SK-N-SH (cell line): ENCODE measurements at regions not wholly inside any gene's neighbourhood (a gene's known extent, or its start where the extent isn't known, plus 50 kb on each side); places are given as distances from the start of the nearest gene placed in this dataset.

Experiments
- CTCF ChIA-PET: fragments of 300-600, 350-600 bp; formaldehyde crosslinking; extraction: SDS; loops from one replicate; lab custom pipeline; 2021; lab: Yijun Ruan, JAX
- POLR2A ChIA-PET: fragments of 350-600 bp; sonication (Branson Sonifier 250); formaldehyde crosslinking; extraction: SDS; loops from one replicate; lab custom pipeline; 2020; ENCODE audit warnings: antibody characterized with exemption, inconsistent platforms; lab: Yijun Ruan, JAX
- DNase-seq: peaks from one replicate; pipeline ENCODE4 v3.0.0; 2012
- H2AFZ ChIP-seq: fragments of 200-600 bp; sonication (generic); 2 replicates; pipeline ENCODE4 v1.8.1; 2016; ENCODE audit warnings: antibody characterized with exemption, mild to moderate bottlenecking, low read depth
- H3F3A ChIP-seq: fragments of 200-600 bp; sonication (generic); replicated peaks from 2 replicates; pipeline ENCODE3; 2016; ENCODE audit warnings: antibody characterized with exemption, mild to moderate bottlenecking; ENCODE audit not compliant: insufficient read depth
- H3K27ac ChIP-seq, 2 experiments: fragments of 200-500 bp in 1 of 2; fragments of 200-600 bp in 1 of 2; sonication (Bioruptor generic) in 1 of 2; sonication (generic), shearing (Covaris generic) in 1 of 2; 2 replicates each; pipeline versions ENCODE4 v1.5.1 to v1.6.1; 2014 to 2016; ENCODE audit warnings: low read depth in 2 of 2, inconsistent platforms in 1 of 2, low read length in 1 of 2, mild to moderate bottlenecking in 1 of 2, mixed read lengths in 1 of 2
- H3K27me3 ChIP-seq: fragments of 200-600 bp; sonication (generic), shearing (Covaris generic); 2 replicates; pipeline ENCODE4 v1.6.1; 2016; ENCODE audit warnings: mixed run types; ENCODE audit not compliant: insufficient read depth
- H3K36me3 ChIP-seq, 2 experiments: fragments of 200-500 bp in 1 of 2; fragments of 200-600 bp in 1 of 2; sonication (Bioruptor generic) in 1 of 2; sonication (generic) in 1 of 2; replicated peaks in 1 of 2; 2 replicates each; pipeline versions ENCODE3 to v1.5.1; 2014 to 2016; ENCODE audit warnings: low read length in 1 of 2, mild to moderate bottlenecking in 1 of 2; ENCODE audit not compliant: insufficient read depth in 2 of 2, control insufficient read depth in 1 of 2
- H3K4me1 ChIP-seq, 2 experiments: fragments of 200-500 bp in 1 of 2; fragments of 200-600 bp in 1 of 2; sonication (Bioruptor generic) in 1 of 2; sonication (generic), shearing (Covaris generic) in 1 of 2; 2 replicates each; pipeline versions ENCODE4 v1.5.1 to v1.6.1; 2014 to 2016; ENCODE audit warnings: low read depth in 1 of 2, low read length in 1 of 2, mixed run types in 1 of 2; ENCODE audit not compliant: insufficient read depth in 2 of 2, control insufficient read depth in 1 of 2
- H3K4me2 ChIP-seq: fragments of 200-600 bp; sonication (generic), shearing (Covaris generic); 2 replicates; pipeline ENCODE4 v1.6.1; 2017; ENCODE audit warnings: mixed run types
- H3K4me3 ChIP-seq, 2 experiments: fragments of 200-500 bp in 1 of 2; fragments of 200-600 bp in 1 of 2; sonication (Bioruptor generic) in 1 of 2; sonication (generic), shearing (Covaris generic) in 1 of 2; 2 replicates each; pipeline versions ENCODE4 v1.5.1 to v1.8.1; 2014 to 2016; ENCODE audit warnings: low read depth in 2 of 2, inconsistent platforms in 1 of 2, low read length in 1 of 2, mild to moderate bottlenecking in 1 of 2, mixed read lengths in 1 of 2, moderate library complexity in 1 of 2
- H3K79me2 ChIP-seq: fragments of 200-600 bp; sonication (generic); 2 replicates; pipeline ENCODE4 v1.8.1; 2017; ENCODE audit warnings: mild to moderate bottlenecking; ENCODE audit not compliant: insufficient read depth
- H3K9ac ChIP-seq: fragments of 200-600 bp; sonication (generic); 2 replicates; pipeline ENCODE4 v1.6.1; 2017; ENCODE audit warnings: mixed run types
- H3K9me2 ChIP-seq: fragments of 200-600 bp; sonication (generic); 2 replicates; pipeline ENCODE4 v1.6.1; 2017; ENCODE audit warnings: mixed run types
- H3K9me3 ChIP-seq: fragments of 200-600 bp; sonication (generic); 2 replicates; pipeline ENCODE4 v1.6.1; 2017; ENCODE audit warnings: mixed run types, mild to moderate bottlenecking, moderate library complexity
- H4K20me1 ChIP-seq: fragments of 200-600 bp; sonication (generic); 2 replicates; pipeline ENCODE4 v1.6.1; 2017; ENCODE audit warnings: mild to moderate bottlenecking, mixed run types; ENCODE audit not compliant: insufficient read depth
- CTCF ChIP-seq: fragments of 200-600 bp; sonication (generic); IDR thresholded peaks from 2 replicates; pipeline ENCODE4 v1.6.1; 2017; ENCODE audit warnings: antibody characterized with exemption, mild to moderate bottlenecking, moderate library complexity
- ELF1 ChIP-seq: IDR thresholded peaks from 2 replicates; pipeline ENCODE4 v1.4.0; 2012
- EP300 ChIP-seq, 2 experiments: IDR thresholded peaks; 2 replicates each; pipeline versions ENCODE4 v1.4.0 to v1.6.1; 2012; ENCODE audit warnings: borderline replicate concordance in 1 of 2, low read depth in 1 of 2, low read length in 1 of 2
- EZH2phosphoT487 ChIP-seq: fragments of 200-600 bp; sonication (generic); IDR thresholded peaks from 2 replicates; pipeline ENCODE4 v1.6.1; 2017; ENCODE audit warnings: low read depth, mixed run types, mild to moderate bottlenecking, antibody characterized with exemption, moderate library complexity, borderline replicate concordance
- FOSL2 ChIP-seq: IDR thresholded peaks from 2 replicates; pipeline ENCODE4 v1.4.0; 2012; ENCODE audit warnings: low read depth, mild to moderate bottlenecking, moderate library complexity, borderline replicate concordance
- FOXM1 ChIP-seq: IDR thresholded peaks from 2 replicates; pipeline ENCODE4 v1.4.0; 2012; ENCODE audit warnings: low read depth, mild to moderate bottlenecking
- GABPA ChIP-seq: IDR thresholded peaks from 2 replicates; pipeline ENCODE4 v1.4.0; 2012; ENCODE audit warnings: low read depth, mild to moderate bottlenecking
- MAX ChIP-seq: IDR thresholded peaks from 2 replicates; pipeline ENCODE4 v1.4.0; 2012; ENCODE audit warnings: low read depth
- MEF2A ChIP-seq: IDR thresholded peaks from 2 replicates; pipeline ENCODE4 v1.4.0; 2012; ENCODE audit warnings: low read depth, borderline replicate concordance
- MXI1 ChIP-seq: IDR thresholded peaks from 2 replicates; pipeline ENCODE4 v1.6.1; 2012; ENCODE audit warnings: mild to moderate bottlenecking, low read depth, low read length, improper control_type of control experiment
- POLR2AphosphoS5 ChIP-seq: IDR thresholded peaks from 2 replicates; pipeline ENCODE4 v1.6.1; 2012; ENCODE audit warnings: low read depth, low read length
- RAD21 ChIP-seq: IDR thresholded peaks from 2 replicates; pipeline ENCODE4 v1.6.1; 2012; ENCODE audit warnings: mild to moderate bottlenecking, low read length
- RCOR1 ChIP-seq: fragments of 150-350 bp; IDR thresholded peaks from 2 replicates; pipeline ENCODE4 v1.6.1; 2017; ENCODE audit warnings: antibody characterized with exemption, low read length
- RFX5 ChIP-seq: IDR thresholded peaks from 2 replicates; pipeline ENCODE4 v1.6.1; 2012; ENCODE audit warnings: mild to moderate bottlenecking, improper control_type of control experiment, low read length
- SIN3A ChIP-seq: IDR thresholded peaks from 2 replicates; pipeline ENCODE4 v1.6.1; 2012; ENCODE audit warnings: low read depth, mild to moderate bottlenecking, low read length, moderate library complexity, borderline replicate concordance
- SMC3 ChIP-seq: IDR thresholded peaks from 2 replicates; pipeline ENCODE4 v1.6.1; 2012; ENCODE audit warnings: low read depth, low read length, improper control_type of control experiment
- TEAD4 ChIP-seq: IDR thresholded peaks from 2 replicates; pipeline ENCODE4 v1.4.0; 2012; ENCODE audit warnings: mild to moderate bottlenecking, borderline replicate concordance; ENCODE audit not compliant: insufficient read depth
- USF1 ChIP-seq: IDR thresholded peaks from 2 replicates; pipeline ENCODE4 v1.4.0; 2012; ENCODE audit warnings: low read depth, borderline replicate concordance
- USF2 ChIP-seq: fragments of 150-350 bp; IDR thresholded peaks from 2 replicates; pipeline ENCODE4 v1.6.1; 2017; ENCODE audit warnings: antibody characterized with exemption, low read length, low read depth, borderline replicate concordance
- YY1 ChIP-seq: IDR thresholded peaks from 2 replicates; pipeline ENCODE4 v1.4.0; 2012; ENCODE audit warnings: low read depth, mild to moderate bottlenecking
- ZBTB33 ChIP-seq: IDR thresholded peaks from 2 replicates; pipeline ENCODE4 v1.4.0; 2012; ENCODE audit warnings: low read depth, borderline replicate concordance
- whole genome bisulfite sequencing: methylation state at CpG from one replicate; pipeline ENCODE4 v1.1.6; 2017; ENCODE audit warnings: low lambda C conversion rate; 5-methylcytosine and 5-hydroxymethylcytosine counted together

GRCh38 chr9:2411459-2412215 lies 209.9 kb upstream of the VLDLR start (continued):
- TF ChIP-seq USF1 (peak; percentile 81; the same call in 1 of the 2 replicates), RFX5 (no peak), SMC3 (no peak)

- Histone ChIP-seq H3K9me2 (no peaks in the 10 kb centered on the region), H3K9me3 (no peaks in the 10 kb centered on the region), H3K4me2 (no peak overlapping the region), H3K9ac (no peak overlapping the region), H3K79me2 (no peaks in the 10 kb centered on the region), H3K27me3 (no peaks in the 10 kb centered on the region), H3K27ac (no peak overlapping the region), H3K36me3 (no peaks in the 10 kb centered on the region), H3F3A (peaks cover 12% of the 10 kb centered on the region), H3K4me3 (no peak overlapping the region), H3K4me1 (peaks cover 0 to 11% of the 10 kb centered on the region in 2 experiments; a peak in 2 of 4 replicates), H4K20me1 (no peaks in the 10 kb centered on the region), H2AFZ (peak overlapping the region; percentile 44; the same call in 1 of the 2 replicates)
- WGBS: 74% methylated on average over 4 of the region's 4 CpGs
- no peak for DNase-seq
- ChIA-PET POLR2A (no interaction called here), CTCF (no interaction called here)
- no peak for TF ChIP-seq CTCF
- no peak for TF ChIP-seq ELF1
- TF ChIP-seq USF1: no peak
- TF ChIP-seq EZH2phosphoT487: no peak
- no peak for TF ChIP-seq POLR2AphosphoS5
- no peak for TF ChIP-seq USF2
- TF ChIP-seq RFX5: no peak
- no peak for TF ChIP-seq TEAD4
- no peak for TF ChIP-seq FOSL2
- no peak for TF ChIP-seq SIN3A
- no peak for TF ChIP-seq MAX
- TF ChIP-seq ZBTB33: no peak
- TF ChIP-seq FOXM1: no peak
- no peak for TF ChIP-seq GABPA
- TF ChIP-seq RCOR1: no peak
- TF ChIP-seq EP300 (IDR thresholded peaks at IDR 0.05; ENCODE audit: borderline replicate concordance in 1 of 2, low read depth in 1 of 2, low read length in 1 of 2): no peak
- TF ChIP-seq MXI1: no peak
- TF ChIP-seq MEF2A: no peak
- TF ChIP-seq YY1: no peak
- no peak for TF ChIP-seq RAD21
Observed at GRCh38 chr9:2413160-2413805, 208.3 kb upstream of the VLDLR start.
